ENCODE measurements at regions not wholly inside any gene's neighbourhood (a gene's known extent, or its start where the extent isn't known, plus 50 kb on each side); places are given as distances from the start of the nearest gene placed in this dataset.
"Not testable (repeated sequence)": the region's sequence is repeated elsewhere in the genome, so short reads cannot be mapped to it uniquely, and the experiment has no call there.

DNA sequence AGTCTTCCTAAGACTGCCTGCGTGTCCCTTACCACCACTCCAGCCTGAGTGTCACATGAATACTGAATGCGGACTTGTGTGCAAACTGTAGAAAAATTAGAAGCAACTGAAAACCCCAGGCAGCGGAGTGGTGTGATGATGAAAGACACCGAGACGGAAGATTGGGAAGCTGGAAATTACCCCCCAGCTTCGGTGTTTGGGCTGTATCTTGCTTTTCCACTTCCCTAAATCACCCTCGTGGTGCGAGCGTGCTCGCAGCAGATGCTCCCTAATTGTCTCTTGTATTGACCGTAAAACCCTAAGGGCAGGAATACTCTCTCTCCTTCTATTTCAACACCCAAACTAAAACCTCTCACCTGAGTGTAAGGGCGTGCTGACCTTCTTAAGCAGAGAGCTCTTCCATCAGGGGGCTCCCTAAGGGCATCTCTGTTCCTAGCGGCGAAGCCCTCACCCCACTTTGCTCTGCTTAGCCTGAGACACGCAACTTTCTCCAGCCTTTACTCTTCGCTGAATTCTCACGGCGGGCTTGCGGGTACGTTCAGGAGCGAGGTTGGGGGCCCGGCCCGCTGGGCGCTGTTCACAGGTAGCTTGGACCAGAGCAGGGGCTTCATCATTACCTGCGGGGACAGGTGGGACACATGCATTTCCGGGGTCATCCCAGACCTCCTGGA is 62.4 kb downstream of the CRYBB2 start:
- DNase-seq, result no peak

- DNase-seq, result no peak
These were observed 62.9 kb downstream of the CRYBB2 start for GRCh38 chr22:25282346-25282670.

GRCh38 chr22:25282671-25283561 is 63.5 kb downstream of the CRYBB2 start:
- no peak for DNase-seq

DNA sequence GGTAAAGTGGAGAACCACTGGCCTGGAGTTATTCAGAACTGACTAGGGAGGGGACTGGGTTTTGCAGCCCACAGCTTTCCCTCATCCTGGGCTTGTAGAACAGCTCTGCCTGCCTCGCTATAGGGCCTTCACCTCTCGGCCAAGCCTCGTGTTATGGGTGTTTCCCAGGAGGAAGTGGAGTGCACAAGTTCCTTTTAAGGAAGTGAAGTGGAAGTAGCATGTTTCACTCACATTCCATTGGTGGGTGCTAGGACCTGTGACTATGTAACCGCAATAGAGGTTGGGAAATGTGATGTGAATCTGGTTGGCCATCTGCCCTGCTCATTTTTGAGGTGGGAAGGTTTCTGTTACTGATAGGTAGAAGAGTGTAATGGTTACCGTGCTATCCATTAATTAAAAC is 69.0 kb downstream of the CRYBB2 start:
- not testable (repeated sequence) for DNase-seq

DNA sequence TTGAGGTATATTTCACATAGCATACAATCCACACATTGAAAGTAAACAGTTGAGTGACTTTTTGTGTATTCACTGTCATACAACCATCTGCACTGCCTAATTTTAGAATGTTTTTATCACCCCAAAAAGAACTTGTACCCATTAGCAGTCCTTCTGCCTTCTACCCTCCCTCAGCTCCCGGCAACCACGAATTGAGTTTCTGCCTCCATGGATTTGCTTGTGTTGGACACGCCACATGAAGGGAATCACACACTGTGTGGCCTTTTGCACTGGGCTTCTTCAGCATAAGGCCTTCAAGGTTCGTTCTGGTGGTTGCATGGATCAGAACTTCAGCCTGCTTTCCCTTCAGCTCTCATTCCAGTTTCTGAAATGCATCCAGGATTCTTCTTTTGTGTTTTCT is 82.5 kb downstream of the CRYBB2 start:
- DNase-seq, result not testable (repeated sequence)

DNA sequence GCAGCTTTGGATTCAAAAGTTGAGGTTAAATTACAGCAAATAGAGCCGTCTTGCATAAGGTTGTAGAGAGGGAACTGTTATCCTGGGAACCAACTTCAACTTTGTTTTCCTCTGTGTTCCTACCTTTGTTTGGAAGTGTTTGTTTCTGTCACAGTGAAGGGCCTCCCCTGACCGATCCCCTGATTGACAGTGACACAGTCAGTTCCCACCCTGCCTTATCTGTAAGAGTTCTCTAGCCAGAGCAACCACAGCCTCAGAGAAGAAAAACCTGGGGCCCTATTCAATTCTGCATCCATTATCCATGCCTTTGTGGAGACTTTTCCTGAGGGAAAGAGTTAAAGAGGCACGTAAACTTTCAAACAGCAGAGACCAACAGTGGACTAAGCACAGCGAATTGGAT is 90.1 kb downstream of the CRYBB2 start:
- DNase-seq, result not testable (repeated sequence)

GRCh38 chr22:25311924-25312323 is 92.5 kb downstream of the CRYBB2 start:
- not testable (repeated sequence) for DNase-seq

GRCh38 chr22:25318081-25318823 is 98.8 kb downstream of the CRYBB2 start:
- no peak for DNase-seq

GRCh38 chr22:25327018-25327755 is 107.7 kb downstream of the CRYBB2 start:
- no peak for DNase-seq

GRCh38 chr22:25331050-25331449 is 111.6 kb downstream of the CRYBB2 start:
- no peak for DNase-seq

DNA sequence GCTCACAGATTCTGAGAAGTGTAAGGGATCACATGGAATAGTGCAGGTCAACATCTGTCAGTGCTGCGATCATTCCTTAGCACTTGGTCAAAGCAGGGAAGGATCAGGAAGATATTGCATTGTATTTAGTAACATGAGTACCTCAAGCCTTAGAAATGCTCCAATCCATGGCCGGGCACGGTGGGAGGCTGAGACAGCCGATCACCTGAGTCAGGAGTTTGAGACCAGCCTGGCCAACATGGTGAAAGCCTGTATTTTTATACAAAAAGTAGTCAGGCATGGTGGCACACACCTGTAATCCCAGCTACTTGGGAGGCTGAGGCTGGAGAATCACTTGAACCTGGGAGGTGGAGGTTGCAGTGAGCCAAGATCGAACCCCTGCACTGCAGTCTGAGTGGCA is 112.5 kb downstream of the CRYBB2 start:
- DNase-seq, result not testable (repeated sequence)

GRCh38 chr22:25332386-25332785 is 112.9 kb downstream of the CRYBB2 start:
- no peak for DNase-seq

GRCh38 chr22:25334162-25334490 is 114.7 kb downstream of the CRYBB2 start:
- peak; percentile 7 for DNase-seq

- DNase-seq, result not testable (repeated sequence)
These were observed 115.2 kb downstream of the CRYBB2 start for GRCh38 chr22:25334631-25335030.

- DNase-seq, result not testable (repeated sequence)
These were observed 115.8 kb downstream of the CRYBB2 start for GRCh38 chr22:25335276-25335675.

DNA sequence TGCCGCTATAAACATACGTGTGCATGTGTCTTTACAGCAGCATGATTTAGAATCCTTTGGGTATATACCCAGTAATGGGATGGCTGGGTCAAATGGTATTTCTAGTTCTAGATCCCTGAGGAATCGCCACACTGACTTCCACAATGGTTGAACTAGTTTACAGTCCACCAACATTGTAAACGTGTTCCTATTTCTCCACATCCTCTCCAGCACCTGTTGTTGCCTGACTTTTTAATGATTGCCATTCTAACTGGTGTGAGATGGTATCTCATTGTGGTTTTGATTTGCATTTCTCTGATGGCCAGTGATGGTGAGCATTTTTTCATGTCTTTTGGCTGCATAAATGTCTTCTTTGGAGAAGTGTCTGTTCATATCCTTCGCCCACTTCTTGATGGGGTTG is 121.1 kb downstream of the CRYBB2 start:
- DNase-seq, result not testable (repeated sequence)

DNA sequence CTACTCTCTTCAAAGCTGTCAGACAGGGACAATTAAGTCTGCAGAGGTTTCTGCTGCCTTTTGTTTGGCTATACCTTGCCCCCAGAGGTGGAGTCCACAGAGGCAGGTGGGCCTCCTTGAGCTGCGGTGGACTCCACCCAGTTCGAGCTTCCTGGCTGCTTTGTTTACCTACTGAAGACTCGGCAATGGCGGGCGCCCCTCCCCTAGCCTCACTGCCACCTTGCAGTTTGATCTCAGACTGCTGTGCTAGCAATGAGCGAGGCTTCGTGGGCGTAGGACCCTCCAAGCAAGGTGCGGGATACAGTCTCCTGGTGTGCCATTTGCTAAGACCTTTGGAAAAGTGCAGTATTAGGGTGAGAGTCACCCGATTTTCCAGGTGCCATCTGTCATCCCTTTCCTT is 124.9 kb downstream of the CRYBB2 start:
- DNase-seq, result not testable (repeated sequence)

DNA sequence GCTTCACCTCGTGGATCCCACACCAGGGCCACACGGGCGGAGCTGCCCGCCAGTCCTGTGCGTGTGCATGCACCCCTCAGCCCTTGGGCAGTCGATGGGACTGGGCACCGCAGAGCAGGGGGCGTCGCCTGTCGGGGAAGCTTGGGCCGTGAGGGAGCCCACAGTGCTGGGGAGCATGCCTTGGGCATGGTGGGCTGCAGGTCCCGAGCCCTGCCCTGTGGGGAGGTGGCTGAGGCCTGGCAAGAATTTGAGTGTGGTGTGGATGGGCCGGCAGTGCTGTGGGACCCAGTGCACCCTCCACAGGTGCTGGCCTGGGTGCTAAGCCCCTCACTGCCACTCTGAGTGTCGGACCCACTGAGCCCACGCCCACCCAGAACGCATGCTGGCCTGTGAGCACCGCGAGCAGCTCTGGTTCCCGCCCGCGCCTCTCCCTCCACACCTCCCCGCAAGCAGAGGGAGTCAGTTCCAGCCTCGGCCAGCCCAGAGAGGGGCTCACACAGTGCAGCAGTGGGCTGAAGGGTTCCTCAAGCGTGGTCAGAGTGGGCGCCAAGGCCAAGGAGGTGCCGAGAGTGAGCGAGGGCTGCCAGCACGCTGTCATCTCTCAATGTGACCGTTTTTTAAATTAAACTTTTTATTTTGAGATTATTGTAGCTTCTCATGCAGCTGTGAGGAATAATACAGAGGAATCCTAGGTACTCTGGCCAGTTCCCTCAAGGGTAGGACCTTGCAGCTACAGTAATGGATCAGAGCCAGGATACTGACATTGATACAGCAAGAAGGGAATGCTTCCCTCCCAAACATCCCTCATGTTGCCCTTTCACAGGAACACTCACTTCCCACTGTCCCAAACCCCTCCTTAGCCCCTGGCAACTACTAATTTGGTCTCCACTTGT is 127.7 kb downstream of the CRYBB2 start:
- DNase-seq, result no peak

DNA sequence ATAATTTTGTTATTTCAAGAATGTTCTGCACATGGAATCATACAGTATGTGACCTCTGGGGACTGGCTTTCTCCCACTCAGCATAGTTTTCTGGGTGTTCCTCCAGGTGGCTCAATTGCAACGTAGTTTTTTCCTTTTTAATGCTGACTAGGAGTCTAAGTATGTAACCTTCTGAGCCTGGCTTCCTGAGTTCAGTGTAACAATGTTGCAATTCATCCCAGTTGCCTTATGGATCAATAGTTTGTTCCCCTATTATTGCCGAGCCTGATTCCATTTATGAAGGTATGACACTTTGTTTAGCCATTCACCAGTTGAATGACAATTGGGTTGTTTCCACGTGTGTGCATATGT is 128.3 kb downstream of the CRYBB2 start:
- no peak for DNase-seq

DNA sequence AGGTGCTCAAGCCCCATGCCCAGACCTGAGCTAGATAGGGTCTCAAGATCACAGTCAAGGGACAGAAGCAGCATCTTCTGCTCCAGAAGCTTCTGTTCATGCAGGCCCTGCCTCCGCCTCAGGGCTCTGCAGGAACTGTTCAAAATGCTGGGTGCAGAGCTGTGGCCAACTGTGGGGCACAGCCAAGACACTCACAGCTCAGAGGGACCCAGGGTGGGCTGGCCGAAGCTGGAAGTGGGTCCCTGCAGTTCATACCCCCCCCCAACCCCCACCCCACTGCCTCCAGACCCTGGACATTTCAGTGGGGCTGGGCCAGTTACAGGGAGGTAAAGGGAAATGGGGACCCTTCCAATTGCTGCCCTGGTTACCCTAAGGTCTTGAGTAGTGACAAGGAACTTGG is 129.0 kb downstream of the CRYBB2 start:
- DNase-seq, result no peak

GRCh38 chr22:25348996-25349395 is 129.6 kb downstream of the CRYBB2 start:
- not testable (repeated sequence) for DNase-seq

DNA sequence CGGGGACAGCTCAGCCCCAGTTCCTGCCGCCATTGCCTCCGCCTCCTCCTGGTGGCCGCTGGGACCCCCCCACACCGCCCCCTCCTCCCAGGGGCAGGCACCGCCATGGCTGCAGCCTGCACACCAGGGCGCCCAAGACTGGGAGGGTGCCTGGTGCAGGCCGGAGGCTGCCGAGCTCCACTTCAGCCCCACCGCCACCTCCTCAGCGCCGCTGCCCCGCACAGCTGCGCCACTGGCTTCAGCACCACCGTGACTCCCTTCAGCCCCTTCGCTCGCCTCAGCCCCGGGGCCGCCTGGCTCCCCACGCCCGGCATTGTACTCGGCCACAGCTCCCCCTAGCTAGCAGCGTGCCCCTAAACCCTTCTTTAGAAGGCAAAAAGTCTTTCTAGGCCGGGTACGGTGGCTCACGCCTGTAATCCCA is 131.1 kb downstream of the CRYBB2 start:
- no peak for DNase-seq

Measured in NCI-H748 treated with DMSO at 0.1 percent for 48 hours (cell line).